OCI-LY1 (cell line): ENCODE measurements at regions not wholly inside any gene's neighbourhood (a gene's known extent, or its start where the extent isn't known, plus 50 kb on each side); places are given as distances from the start of the nearest gene placed in this dataset.

Experiments
- H2AFZ ChIP-seq: fragments of 200-600 bp; sonication (generic), shearing (Covaris generic); 2 replicates; pipeline ENCODE4 v1.6.0; 2014; ENCODE audit warnings: antibody characterized with exemption, mild to moderate bottlenecking, low read length
- H3F3A ChIP-seq: fragments of 200-600 bp; sonication (generic), shearing (Covaris generic); 2 replicates; pipeline ENCODE4 v1.6.0; 2014; ENCODE audit warnings: mild to moderate bottlenecking, antibody characterized with exemption, low read length, moderate library complexity; ENCODE audit not compliant: insufficient read depth
- H3K27ac ChIP-seq: fragments of 200-600 bp; sonication (generic); 2 replicates; pipeline ENCODE4 v1.5.1; 2014; ENCODE audit warnings: low read length, mixed run types, mild to moderate bottlenecking, low read depth; ENCODE audit not compliant: poor library complexity, severe bottlenecking
- H3K27me3 ChIP-seq: fragments of 200-600 bp; sonication (generic); 2 replicates; pipeline ENCODE4 v1.6.0; 2014; ENCODE audit warnings: antibody characterized with exemption, mild to moderate bottlenecking, low read length, moderate library complexity; ENCODE audit not compliant: insufficient read depth
- H3K36me3 ChIP-seq: fragments of 200-600 bp; sonication (generic); 2 replicates; pipeline ENCODE4 v1.6.1; 2014; ENCODE audit warnings: mild to moderate bottlenecking, antibody characterized with exemption, low read length, moderate library complexity, mixed read lengths; ENCODE audit not compliant: insufficient read depth
- H3K4me1 ChIP-seq: fragments of 200-600 bp; sonication (generic); 2 replicates; pipeline ENCODE4 v1.5.1; 2014; ENCODE audit warnings: mild to moderate bottlenecking, low read length, moderate library complexity; ENCODE audit not compliant: insufficient read depth, severe bottlenecking
- H3K4me2 ChIP-seq: fragments of 200-600 bp; sonication (generic), shearing (Covaris generic); 2 replicates; pipeline ENCODE4 v1.6.1; 2014; ENCODE audit warnings: low read length
- H3K4me3 ChIP-seq: fragments of 200-600 bp; sonication (generic); 2 replicates; pipeline ENCODE4 v1.5.1; 2014; ENCODE audit warnings: low read length, low read depth, mild to moderate bottlenecking, mixed read lengths; ENCODE audit not compliant: poor library complexity, severe bottlenecking
- H3K79me2 ChIP-seq: fragments of 200-600 bp; shearing (Covaris generic); 2 replicates; pipeline ENCODE4 v1.6.1; 2016; ENCODE audit warnings: mixed run types, low read length, mixed read lengths; ENCODE audit not compliant: insufficient read depth
- H3K9ac ChIP-seq: fragments of 200-600 bp; sonication (generic), shearing (Covaris generic); 2 replicates; pipeline ENCODE4 v1.6.1; 2014; ENCODE audit warnings: mild to moderate bottlenecking, low read length, mixed read lengths
- H3K9me2 ChIP-seq: fragments of 200-600 bp; sonication (generic), shearing (Covaris generic); 2 replicates; pipeline ENCODE4 v1.6.1; 2014; ENCODE audit warnings: low read depth, mild to moderate bottlenecking, low read length, mixed read lengths
- H3K9me3 ChIP-seq: fragments of 200-600 bp; shearing (Covaris generic); 2 replicates; pipeline ENCODE4 v1.6.1; 2014; ENCODE audit warnings: low read length, mixed read lengths
- H4K20me1 ChIP-seq: fragments of 200-600 bp; sonication (generic), shearing (Covaris generic); 2 replicates; pipeline ENCODE4 v1.6.0; 2016; ENCODE audit warnings: mild to moderate bottlenecking, low read length; ENCODE audit not compliant: insufficient read depth
- EZH2 ChIP-seq: fragments of 200-600 bp; sonication (generic), shearing (Covaris generic); IDR thresholded peaks from 2 replicates; pipeline ENCODE4 v1.8.0; 2017; ENCODE audit warnings: borderline replicate concordance, mixed run types, mild to moderate bottlenecking, antibody characterized with exemption, low read length, moderate library complexity, mixed read lengths
- TF ChIP-seq, protein P1 (sequence below): fragments of 200-600 bp; sonication (generic), shearing (Covaris generic); IDR thresholded peaks from 2 replicates; pipeline ENCODE4 v1.5.1; 2017; ENCODE audit warnings: mild to moderate bottlenecking, antibody characterized with exemption, low read length, moderate library complexity, mixed read lengths

DNA sequence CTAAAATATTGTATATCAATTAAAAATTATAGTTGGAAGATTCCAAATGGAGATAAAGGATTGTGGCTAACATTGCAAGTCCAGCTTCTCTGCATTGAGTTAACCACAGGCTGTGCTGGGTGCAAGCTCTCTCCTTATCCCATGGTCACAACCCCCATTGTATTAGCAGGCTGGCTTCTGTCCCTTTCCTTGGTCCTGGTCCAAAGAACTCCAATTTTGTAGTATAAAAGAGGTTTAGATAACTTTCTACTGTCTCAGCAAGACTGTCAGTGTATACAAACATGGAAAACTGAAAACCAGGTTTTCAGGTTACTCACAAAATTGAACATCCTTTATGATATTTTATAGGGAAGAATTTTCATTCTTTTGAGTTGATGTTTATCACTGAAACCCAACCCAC, 76.6 kb upstream of the HS3ST3A1 start:
- Histone ChIP-seq H3K79me2 (no peaks in the 10 kb centered on the region), H3K9me2 (no peaks in the 10 kb centered on the region), H3F3A (no peaks in the 10 kb centered on the region), H3K27me3 (no peaks in the 10 kb centered on the region), H3K36me3 (no peaks in the 10 kb centered on the region), H3K9ac (no peak overlapping the region), H3K9me3 (no peaks in the 10 kb centered on the region), H3K4me3 (no peak overlapping the region), H3K27ac (no peak overlapping the region), H3K4me2 (no peak overlapping the region), H4K20me1 (no peaks in the 10 kb centered on the region), H3K4me1 (no peaks in the 10 kb centered on the region), H2AFZ (no peak overlapping the region)
- TF ChIP-seq EZH2, result no peak
- TF ChIP-seq, protein P1, sequence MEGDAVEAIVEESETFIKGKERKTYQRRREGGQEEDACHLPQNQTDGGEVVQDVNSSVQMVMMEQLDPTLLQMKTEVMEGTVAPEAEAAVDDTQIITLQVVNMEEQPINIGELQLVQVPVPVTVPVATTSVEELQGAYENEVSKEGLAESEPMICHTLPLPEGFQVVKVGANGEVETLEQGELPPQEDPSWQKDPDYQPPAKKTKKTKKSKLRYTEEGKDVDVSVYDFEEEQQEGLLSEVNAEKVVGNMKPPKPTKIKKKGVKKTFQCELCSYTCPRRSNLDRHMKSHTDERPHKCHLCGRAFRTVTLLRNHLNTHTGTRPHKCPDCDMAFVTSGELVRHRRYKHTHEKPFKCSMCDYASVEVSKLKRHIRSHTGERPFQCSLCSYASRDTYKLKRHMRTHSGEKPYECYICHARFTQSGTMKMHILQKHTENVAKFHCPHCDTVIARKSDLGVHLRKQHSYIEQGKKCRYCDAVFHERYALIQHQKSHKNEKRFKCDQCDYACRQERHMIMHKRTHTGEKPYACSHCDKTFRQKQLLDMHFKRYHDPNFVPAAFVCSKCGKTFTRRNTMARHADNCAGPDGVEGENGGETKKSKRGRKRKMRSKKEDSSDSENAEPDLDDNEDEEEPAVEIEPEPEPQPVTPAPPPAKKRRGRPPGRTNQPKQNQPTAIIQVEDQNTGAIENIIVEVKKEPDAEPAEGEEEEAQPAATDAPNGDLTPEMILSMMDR, result no peak

DNA sequence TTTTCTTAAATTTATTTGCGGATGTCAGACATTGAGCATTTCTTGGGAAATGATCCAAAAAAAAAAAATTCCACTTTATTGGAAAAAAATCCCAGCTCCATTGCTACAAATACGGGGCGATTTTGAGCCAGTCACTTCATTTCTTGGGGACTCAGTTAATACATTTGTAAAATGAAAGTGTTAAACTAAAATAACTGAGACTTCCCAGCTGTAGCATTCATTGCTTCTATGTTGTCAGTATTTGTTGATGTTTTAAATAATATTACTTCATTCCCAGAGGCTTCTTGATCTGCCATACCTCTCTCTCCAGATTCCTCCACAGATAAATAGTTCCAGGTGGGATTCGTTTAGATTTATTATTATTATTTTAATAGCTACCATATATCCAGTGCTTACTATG, 77.1 kb upstream of the HS3ST3A1 start:
- H4K20me1 ChIP-seq, result no peaks in the 10 kb centered on the region
- no peaks in the 10 kb centered on the region for H3K36me3 ChIP-seq
- H3K4me3 ChIP-seq, result no peak overlapping the region
- H3K27me3 ChIP-seq, result no peaks in the 10 kb centered on the region
- no peaks in the 10 kb centered on the region for H3F3A ChIP-seq
- H3K27ac ChIP-seq, result no peak overlapping the region
- H3K9me3 ChIP-seq, result no peaks in the 10 kb centered on the region
- H2AFZ ChIP-seq, result no peak overlapping the region
- H3K4me2 ChIP-seq, result no peak overlapping the region
- no peak overlapping the region for H3K9ac ChIP-seq
- no peaks in the 10 kb centered on the region for H3K4me1 ChIP-seq
- H3K9me2 ChIP-seq, result no peaks in the 10 kb centered on the region
- no peak for TF ChIP-seq EZH2
- TF ChIP-seq, protein P1, result no peak
- H3K79me2 ChIP-seq, result no peaks in the 10 kb centered on the region

DNA sequence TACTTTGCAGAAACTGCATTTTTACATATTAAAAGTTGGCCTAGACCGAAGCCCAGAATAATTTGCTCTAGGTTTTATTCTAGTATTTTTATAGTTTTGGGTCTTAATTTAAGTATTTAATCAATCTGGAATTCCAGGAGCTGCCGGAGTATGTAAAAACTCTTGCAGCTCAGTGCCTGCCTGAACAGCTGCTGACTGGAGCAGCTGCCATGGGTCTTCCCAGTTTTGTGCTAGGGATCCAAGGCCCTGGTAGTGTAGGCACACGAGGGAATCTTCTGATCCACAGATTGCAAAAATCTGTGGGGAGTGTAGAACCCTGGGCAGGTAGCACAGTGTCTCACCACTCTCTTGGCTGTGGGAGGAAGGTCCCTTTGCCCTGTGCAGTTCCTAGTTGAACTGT, 87.0 kb upstream of the HS3ST3A1 start:
- Histone ChIP-seq H3K4me2 (no peak overlapping the region), H3F3A (no peaks in the 10 kb centered on the region), H3K9me3 (no peaks in the 10 kb centered on the region), H3K9me2 (no peaks in the 10 kb centered on the region), H3K36me3 (no peaks in the 10 kb centered on the region), H3K4me1 (no peaks in the 10 kb centered on the region), H3K9ac (no peak overlapping the region), H2AFZ (no peak overlapping the region), H4K20me1 (no peaks in the 10 kb centered on the region), H3K79me2 (no peaks in the 10 kb centered on the region), H3K4me3 (no peak overlapping the region), H3K27me3 (no peaks in the 10 kb centered on the region), H3K27ac (no peak overlapping the region)
- TF ChIP-seq, protein P1, result no peak
- TF ChIP-seq EZH2, result no peak
